Keratinocyte (primary cell): ENCODE measurements at regions not wholly inside any gene's neighbourhood (a gene's known extent, or its start where the extent isn't known, plus 50 kb on each side); places are given as distances from the start of the nearest gene placed in this dataset.

Source experiments
- EZH2 ChIP-seq: IDR thresholded peaks from one replicate; pipeline ENCODE4 v1.6.1; 2012; ENCODE audit warnings: inconsistent platforms, mild to moderate bottlenecking, low read length, moderate library complexity
- TF ChIP-seq, protein P1 (sequence below), 3 experiments: IDR thresholded peaks in 1 of 3; conservative IDR thresholded peaks in 1 of 3; optimal IDR thresholded peaks in 1 of 3; 2 replicates in 2 of 3; 3 replicates in 1 of 3; pipeline versions ENCODE3 to v1.5.1; 2011; ENCODE audit warnings: low read length in 3 of 3, mild to moderate bottlenecking in 3 of 3, moderate library complexity in 2 of 3, control low read depth in 1 of 3, inconsistent platforms in 1 of 3; ENCODE audit not compliant: insufficient read depth in 2 of 3; ENCODE audit errors: extremely low read depth in 1 of 3

DNA sequence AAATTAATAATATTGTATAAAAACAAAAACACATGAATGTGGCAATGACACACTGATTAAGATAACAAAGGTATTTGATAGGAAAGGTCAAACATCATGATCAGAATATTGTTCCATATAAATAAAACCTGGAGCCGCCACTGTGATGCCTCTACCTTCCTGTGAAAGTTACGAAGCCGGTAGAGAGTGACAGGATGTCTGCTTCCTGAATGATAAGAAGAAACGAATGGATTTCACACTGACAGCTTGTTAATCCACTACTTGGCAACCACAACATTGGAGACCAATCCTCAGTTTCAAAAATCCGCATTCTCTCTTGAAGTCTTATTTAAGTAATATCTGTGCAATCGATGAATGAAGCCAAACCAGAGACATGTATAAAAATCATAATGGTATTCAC is 315.1 kb downstream of the HDGFL1 start:
- TF ChIP-seq, protein P1, sequence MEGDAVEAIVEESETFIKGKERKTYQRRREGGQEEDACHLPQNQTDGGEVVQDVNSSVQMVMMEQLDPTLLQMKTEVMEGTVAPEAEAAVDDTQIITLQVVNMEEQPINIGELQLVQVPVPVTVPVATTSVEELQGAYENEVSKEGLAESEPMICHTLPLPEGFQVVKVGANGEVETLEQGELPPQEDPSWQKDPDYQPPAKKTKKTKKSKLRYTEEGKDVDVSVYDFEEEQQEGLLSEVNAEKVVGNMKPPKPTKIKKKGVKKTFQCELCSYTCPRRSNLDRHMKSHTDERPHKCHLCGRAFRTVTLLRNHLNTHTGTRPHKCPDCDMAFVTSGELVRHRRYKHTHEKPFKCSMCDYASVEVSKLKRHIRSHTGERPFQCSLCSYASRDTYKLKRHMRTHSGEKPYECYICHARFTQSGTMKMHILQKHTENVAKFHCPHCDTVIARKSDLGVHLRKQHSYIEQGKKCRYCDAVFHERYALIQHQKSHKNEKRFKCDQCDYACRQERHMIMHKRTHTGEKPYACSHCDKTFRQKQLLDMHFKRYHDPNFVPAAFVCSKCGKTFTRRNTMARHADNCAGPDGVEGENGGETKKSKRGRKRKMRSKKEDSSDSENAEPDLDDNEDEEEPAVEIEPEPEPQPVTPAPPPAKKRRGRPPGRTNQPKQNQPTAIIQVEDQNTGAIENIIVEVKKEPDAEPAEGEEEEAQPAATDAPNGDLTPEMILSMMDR (optimal IDR thresholded peaks at IDR 0.05 in 1 of 3, IDR thresholded peaks at IDR 0.05 in 1 of 3, conservative IDR thresholded peaks at IDR 0.05 in 1 of 3; ENCODE audit: extremely low read depth in 1 of 3, insufficient read depth in 2 of 3, low read length in 3 of 3), result no peak
- TF ChIP-seq EZH2, result no peak
